Bronchial epithelial cell (primary cell): ENCODE measurements at regions not wholly inside any gene's neighbourhood (a gene's known extent, or its start where the extent isn't known, plus 50 kb on each side); places are given as distances from the start of the nearest gene placed in this dataset.

ENCODE experiments used
- DNase-seq: peaks from one replicate; pipeline ENCODE4 v3.0.0-alpha.2; 2010; ENCODE audit warnings: low read depth
- FAIRE-seq: peaks from 2 replicates; lab custom pipeline; 2011; peaks lifted over from hg19 to GRCh38; lab: Jason Lieb, UNC
- H3K27me3 ChIP-seq: 2 replicates; pipeline ENCODE4 v1.5.1; 2011; ENCODE audit warnings: low read length; ENCODE audit not compliant: control insufficient read depth, insufficient read depth
- H3K36me3 ChIP-seq: 2 replicates; pipeline ENCODE4 v1.5.1; 2011; ENCODE audit warnings: low read length; ENCODE audit not compliant: control insufficient read depth, insufficient read depth
- H3K4me3 ChIP-seq: 2 replicates; pipeline ENCODE4 v1.5.1; 2011; ENCODE audit warnings: mild to moderate bottlenecking, low read depth, low read length, control low read depth
- CTCF ChIP-seq: IDR thresholded peaks from 2 replicates; pipeline ENCODE4 v1.5.1; 2011; ENCODE audit warnings: mild to moderate bottlenecking, moderate library complexity, low read length, control low read depth, inconsistent platforms; ENCODE audit not compliant: insufficient read depth, severe bottlenecking

DNA sequence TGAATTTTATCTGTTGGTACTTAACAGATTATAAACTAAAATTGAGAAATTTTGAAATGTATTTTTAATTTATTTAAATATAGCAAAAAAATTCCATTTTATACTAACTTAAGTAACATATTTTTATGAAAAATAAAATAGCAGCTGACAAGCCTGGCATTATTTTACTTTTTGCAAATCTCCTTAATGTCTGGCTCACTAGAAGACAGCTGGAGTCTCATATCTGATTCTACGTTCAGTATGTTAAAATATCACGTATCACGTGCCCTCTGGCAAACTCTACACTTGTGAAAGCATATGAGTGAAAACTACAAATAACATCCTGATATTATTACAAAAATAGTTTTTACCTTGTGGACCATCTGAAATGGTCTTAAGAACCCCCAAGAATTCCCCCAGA lies 513.2 kb upstream of the NBEA start:
- no peaks in the 10 kb centered on the region for H3K36me3 ChIP-seq
- no peaks in the 10 kb centered on the region for H3K27me3 ChIP-seq
- FAIRE-seq (no peak), DNase-seq (no peak)
- H3K4me3 ChIP-seq = no peak overlapping the region
- no peak for TF ChIP-seq CTCF

DNA sequence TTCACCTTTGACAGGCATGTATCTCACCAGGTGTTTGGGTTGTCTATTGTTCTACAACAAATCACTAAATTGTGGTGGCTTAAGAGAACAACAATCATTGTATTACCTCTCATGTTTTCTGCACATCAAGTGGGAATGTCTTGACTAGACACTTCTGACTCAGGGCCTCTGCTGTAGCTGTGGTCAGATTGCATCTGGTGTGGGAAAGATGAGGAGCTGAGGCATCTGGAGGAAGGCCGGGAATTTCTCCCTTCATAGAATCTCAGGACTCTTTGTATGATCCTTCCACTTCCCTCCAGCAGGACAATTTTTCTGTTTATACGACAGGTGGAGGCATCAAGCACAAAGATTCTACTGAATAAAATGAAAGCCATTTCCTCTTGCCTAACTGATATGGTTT lies 511.8 kb upstream of the NBEA start:
- no peak for TF ChIP-seq CTCF
- Histone ChIP-seq H3K27me3 (no peaks in the 10 kb centered on the region), H3K36me3 (no peaks in the 10 kb centered on the region), H3K4me3 (no peak overlapping the region)
- FAIRE-seq (no peak), DNase-seq (no peak)

GRCh38 chr13:34431827-34432581 lies 510.1 kb upstream of the NBEA start:
- no peaks in the 10 kb centered on the region for H3K27me3 ChIP-seq
- H3K36me3 ChIP-seq = no peaks in the 10 kb centered on the region
- no peak for TF ChIP-seq CTCF
- FAIRE-seq = no peak
- H3K4me3 ChIP-seq = no peak overlapping the region
- DNase-seq = no peak

- Histone ChIP-seq H3K36me3 (no peaks in the 10 kb centered on the region), H3K27me3 (no peaks in the 10 kb centered on the region), H3K4me3 (no peak overlapping the region)
- FAIRE-seq = no peak
- no peak for TF ChIP-seq CTCF
- peak; percentile 12 for DNase-seq
These were observed 506.7 kb upstream of the NBEA start for GRCh38 chr13:34435338-34435737.

GRCh38 chr13:34437873-34438272 lies 504.2 kb upstream of the NBEA start:
- no peak for FAIRE-seq
- Histone ChIP-seq H3K27me3 (no peaks in the 10 kb centered on the region), H3K36me3 (no peaks in the 10 kb centered on the region), H3K4me3 (no peak overlapping the region)
- DNase-seq = no peak
- no peak for TF ChIP-seq CTCF

- no peak for TF ChIP-seq CTCF
- H3K27me3 ChIP-seq = no peaks in the 10 kb centered on the region
- DNase-seq (no peak), FAIRE-seq (no peak)
- no peak overlapping the region for H3K4me3 ChIP-seq
- no peaks in the 10 kb centered on the region for H3K36me3 ChIP-seq
These were observed 489.2 kb upstream of the NBEA start for GRCh38 chr13:34452831-34453230.
